Vagina (tissue), 2 donors: ENCODE measurements at regions not wholly inside any gene's neighbourhood (a gene's known extent, or its start where the extent isn't known, plus 50 kb on each side); places are given as distances from the start of the nearest gene placed in this dataset.

Source experiments
- DNase-seq, 2 donors: peaks; one replicate each; pipeline ENCODE4 v3.0.0-alpha.2; 2017; ENCODE audit errors: extremely low spot score in 2 of 2
- H3K27ac ChIP-seq: fragments of 200-600 bp; sonication (generic); one replicate; pipeline ENCODE4 v1.5.1; 2019
- H3K27me3 ChIP-seq: fragments of 200-600 bp; sonication (generic); one replicate; pipeline ENCODE4 v1.5.1; 2019
- H3K36me3 ChIP-seq, 2 donors: fragments of 200-600 bp; sonication (generic); one replicate each; pipeline ENCODE4 v1.5.1; 2017 to 2019
- H3K4me1 ChIP-seq: fragments of 200-600 bp; sonication (generic); one replicate; pipeline ENCODE4 v1.5.1; 2019
- H3K4me3 ChIP-seq, 2 donors: fragments of 200-600 bp; sonication (generic); 1 replicate in 1 of 2; 2 replicates in 1 of 2; pipeline ENCODE4 v1.5.1; 2016 to 2019
- H3K9me3 ChIP-seq: fragments of 200-600 bp; sonication (generic); one replicate; pipeline ENCODE4 v1.5.1; 2019
- CTCF ChIP-seq, 3 experiments: fragments of 450-650 bp in 2 of 3; fragments of 200-600 bp in 1 of 3; sonication (generic) in 1 of 3; IDR thresholded peaks; one replicate each; pipeline ENCODE4 v1.5.1; 2017 to 2019; ENCODE audit warnings: antibody characterized with exemption in 3 of 3, mild to moderate bottlenecking in 2 of 3, moderate library complexity in 2 of 3
- POLR2A ChIP-seq, 2 donors: fragments of 450-650 bp; IDR thresholded peaks; one replicate each; pipeline ENCODE4 v1.6.1; 2017; ENCODE audit warnings: antibody characterized with exemption in 2 of 2, mild to moderate bottlenecking in 2 of 2, moderate library complexity in 2 of 2
- POLR2AphosphoS5 ChIP-seq, 2 donors: sonication (generic); formaldehyde crosslinking; IDR thresholded peaks; one replicate each; pipeline ENCODE4 v1.9.0; 2017; ENCODE audit warnings: antibody characterized with exemption in 2 of 2, mild to moderate bottlenecking in 2 of 2, low read depth in 1 of 2; ENCODE audit not compliant: insufficient read depth in 1 of 2
- intact Hi-C: fragments of 100-400 bp; cut with DNase I; formaldehyde crosslinking; loops from one replicate; pipeline ENCODE4 v1.15.1; 2023

GRCh38 chr1:234981758-234982157 lies 146.9 kb downstream of the TOMM20 start:
- peak overlapping the region; percentile 85 for H3K27ac ChIP-seq
- TF ChIP-seq POLR2AphosphoS5 (IDR thresholded peaks at IDR 0.05; ENCODE audit: insufficient read depth in 1 of 2, low read depth in 1 of 2) = no peak
- no peak for TF ChIP-seq POLR2A (IDR thresholded peaks at IDR 0.05)
- TF ChIP-seq CTCF (IDR thresholded peaks at IDR 0.05) = no peak
- intact Hi-C loops = loop anchor here (5.0 to 10.0 kb wide), 2 partner anchors 369 to 447 kb away; partner anchors contain the start of gene IRF2BP2
- no peaks in the 10 kb centered on the region for H3K9me3 ChIP-seq
- no peak for DNase-seq
- no peaks in the 10 kb centered on the region for H3K27me3 ChIP-seq
- H3K36me3 ChIP-seq = no peaks in the 10 kb centered on the region
- H3K4me3 ChIP-seq = no peak overlapping the region
- peaks cover 79% of the 10 kb centered on the region for H3K4me1 ChIP-seq

GRCh38 chr1:234980645-234981396 lies 147.8 kb downstream of the TOMM20 start:
- intact Hi-C loops = loop anchor here (5.0 to 10.0 kb wide), 2 partner anchors 369 to 446 kb away; partner anchors contain the start of gene IRF2BP2
- TF ChIP-seq CTCF (IDR thresholded peaks at IDR 0.05) = no peak
- peak; percentile 83 to 90 for TF ChIP-seq POLR2AphosphoS5 (IDR thresholded peaks at IDR 0.05; ENCODE audit: insufficient read depth in 1 of 2, low read depth in 1 of 2)
- no peak for TF ChIP-seq POLR2A (IDR thresholded peaks at IDR 0.05)
- Histone ChIP-seq H3K9me3 (no peaks in the 10 kb centered on the region), H3K4me1 (peaks cover 81% of the 10 kb centered on the region), H3K36me3 (no peaks in the 10 kb centered on the region), H3K4me3 (no peak overlapping the region), H3K27me3 (no peaks in the 10 kb centered on the region), H3K27ac (peak overlapping the region; percentile 85)
- DNase-seq = peak in 1 of 2 donors; percentile 97

- TF ChIP-seq CTCF (IDR thresholded peaks at IDR 0.05) (no peak), POLR2AphosphoS5 (IDR thresholded peaks at IDR 0.05; ENCODE audit: insufficient read depth in 1 of 2, low read depth in 1 of 2) (no peak), POLR2A (IDR thresholded peaks at IDR 0.05) (no peak)
- DNase-seq = no peak
- Histone ChIP-seq H3K9me3 (no peaks in the 10 kb centered on the region), H3K36me3 (no peaks in the 10 kb centered on the region), H3K27me3 (no peaks in the 10 kb centered on the region), H3K4me3 (no peak overlapping the region), H3K4me1 (peaks cover 81% of the 10 kb centered on the region), H3K27ac (peak overlapping the region; percentile 85)
- intact Hi-C loops = loop anchor here (5.0 to 10.0 kb wide), 2 partner anchors 368 to 445 kb away; partner anchors contain the start of gene IRF2BP2
Observed at GRCh38 chr1:234980291-234980644, 148.4 kb downstream of the TOMM20 start.

- TF ChIP-seq POLR2AphosphoS5 (IDR thresholded peaks at IDR 0.05; ENCODE audit: insufficient read depth in 1 of 2, low read depth in 1 of 2) (no peak), CTCF (IDR thresholded peaks at IDR 0.05) (no peak)
- Histone ChIP-seq H3K36me3 (no peaks in the 10 kb centered on the region), H3K4me3 (peak overlapping the region in 1 of 2 donors; percentile 5), H3K9me3 (no peaks in the 10 kb centered on the region), H3K4me1 (peaks cover 81% of the 10 kb centered on the region), H3K27ac (peak overlapping the region; percentile 85), H3K27me3 (no peaks in the 10 kb centered on the region)
- intact Hi-C loops = loop anchor here (5.0 to 10.0 kb wide), 5 partner anchors 55 to 485 kb away; partner anchors contain the start of gene IRF2BP2
- no peak for DNase-seq
Observed at GRCh38 chr1:234979296-234980279, 149.0 kb downstream of the TOMM20 start.
